ENCODE measurements at regions not wholly inside any gene's neighbourhood (a gene's known extent, or its start where the extent isn't known, plus 50 kb on each side); places are given as distances from the start of the nearest gene placed in this dataset.

- peaks cover 29% of the 10 kb centered on the region for H3K9me3 Mint-ChIP-seq
- H3K4me3 ChIP-seq: no peak overlapping the region
- ATAC-seq (no peak), DNase-seq (ENCODE audit: low spot score) (no peak)
- no peak overlapping the region for H2AFZ ChIP-seq
- H3K36me3 ChIP-seq (ENCODE audit: insufficient read depth): no peaks in the 10 kb centered on the region
- H3K4me3 Mint-ChIP-seq: no peak overlapping the region
- no peak for TF ChIP-seq NANOG (IDR thresholded peaks at IDR 0.05; ENCODE audit: borderline replicate concordance)
- no peak for TF ChIP-seq REST (IDR thresholded peaks at IDR 0.05; ENCODE audit: unreplicated experiment)
- TF ChIP-seq POLR2AphosphoS5 (IDR thresholded peaks at IDR 0.05; ENCODE audit: low read depth): no peak
- no peak for TF ChIP-seq ZNF331 (CRISPR knock-in tag; IDR thresholded peaks at IDR 0.05; ENCODE audit: low read depth)
- no peak for TF ChIP-seq JUNB (IDR thresholded peaks at IDR 0.05; ENCODE audit: unreplicated experiment)
- TF ChIP-seq CTCF (conservative IDR thresholded peaks at IDR 0.05; ENCODE audit: low read depth in 2 of 2): no peak
- TF ChIP-seq CREB1 (CRISPR knock-in tag; IDR thresholded peaks at IDR 0.05; ENCODE audit: low read depth): no peak
- TF ChIP-seq ZNF462 (CRISPR knock-in tag; IDR thresholded peaks at IDR 0.05): no peak
- no peak for TF ChIP-seq EZH2 (IDR thresholded peaks at IDR 0.05; ENCODE audit: low read depth, unreplicated experiment)
- no peak for TF ChIP-seq EZH2phosphoT487 (IDR thresholded peaks at IDR 0.05; ENCODE audit: unreplicated experiment)
- TF ChIP-seq ETS1 (IDR thresholded peaks at IDR 0.05): no peak
- TF ChIP-seq ZNF114 (CRISPR knock-in tag; IDR thresholded peaks at IDR 0.05): no peak
- no peak for TF ChIP-seq STAT1 (IDR thresholded peaks at IDR 0.05; ENCODE audit: unreplicated experiment)
- no peak overlapping the region for H3K27ac Mint-ChIP-seq
- H3K36me3 Mint-ChIP-seq (ENCODE audit: low read depth): peaks cover 24% of the 10 kb centered on the region
- H3F3A ChIP-seq (replicated peaks; ENCODE audit: low read depth): no peaks in the 10 kb centered on the region
- peaks cover 13% of the 10 kb centered on the region for H3K4me1 Mint-ChIP-seq
- no peaks in the 10 kb centered on the region for H4K20me1 ChIP-seq (replicated peaks; ENCODE audit: insufficient read depth)
- H3K79me2 ChIP-seq (replicated peaks; ENCODE audit: insufficient read depth): no peaks in the 10 kb centered on the region
- no peak overlapping the region for H3K4me2 ChIP-seq
- H3K27ac ChIP-seq (ENCODE audit: low read depth): no peak overlapping the region
- H3K9me2 ChIP-seq (ENCODE audit: insufficient read depth): no peaks in the 10 kb centered on the region
- no peaks in the 10 kb centered on the region for H3K27me3 ChIP-seq (ENCODE audit: insufficient read depth)
- H3K4me1 ChIP-seq (ENCODE audit: insufficient read depth): peaks cover 23% of the 10 kb centered on the region
- no peaks in the 10 kb centered on the region for H3K27me3 Mint-ChIP-seq (ENCODE audit: insufficient read depth, low read depth, poor library complexity)
Measured at GRCh38 chr3:95280711-95281352, 1218.0 kb downstream of the NSUN3 start.

All from GM23338 (cell line).